ENCODE measurements at regions not wholly inside any gene's neighbourhood (a gene's known extent, or its start where the extent isn't known, plus 50 kb on each side); places are given as distances from the start of the nearest gene placed in this dataset.
"Not testable (repeated sequence)": the region's sequence is repeated elsewhere in the genome, so short reads cannot be mapped to it uniquely, and the experiment has no call there.

DNA sequence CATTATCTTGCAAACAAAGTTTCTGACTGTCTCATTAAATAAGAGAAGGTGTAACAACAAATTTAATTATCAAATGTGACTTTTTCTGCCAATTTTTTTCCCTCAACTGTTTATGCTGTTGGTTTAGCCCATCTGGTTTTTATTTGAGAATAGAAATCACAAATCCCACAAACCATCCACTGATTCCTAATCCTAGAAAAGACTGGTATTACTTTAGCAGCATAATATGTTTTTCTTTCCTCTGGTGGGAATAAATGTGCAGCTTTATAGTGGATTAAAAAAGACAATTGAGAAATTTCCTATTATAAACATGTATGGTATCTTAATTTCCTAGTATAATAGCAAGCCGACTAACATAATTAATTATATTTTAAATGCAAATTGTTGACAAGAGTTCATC lies 257.9 kb upstream of the FOXN3 start:
- in situ Hi-C loops (cut with MboI; ENCODE audit: low pct_unique_long_range_greater_than_20kb, low sequenced_read_pairs, unreplicated experiment): no loop called here
- DNase-seq (ENCODE audit: low spot score): no peak
- TF ChIP-seq, protein P1, sequence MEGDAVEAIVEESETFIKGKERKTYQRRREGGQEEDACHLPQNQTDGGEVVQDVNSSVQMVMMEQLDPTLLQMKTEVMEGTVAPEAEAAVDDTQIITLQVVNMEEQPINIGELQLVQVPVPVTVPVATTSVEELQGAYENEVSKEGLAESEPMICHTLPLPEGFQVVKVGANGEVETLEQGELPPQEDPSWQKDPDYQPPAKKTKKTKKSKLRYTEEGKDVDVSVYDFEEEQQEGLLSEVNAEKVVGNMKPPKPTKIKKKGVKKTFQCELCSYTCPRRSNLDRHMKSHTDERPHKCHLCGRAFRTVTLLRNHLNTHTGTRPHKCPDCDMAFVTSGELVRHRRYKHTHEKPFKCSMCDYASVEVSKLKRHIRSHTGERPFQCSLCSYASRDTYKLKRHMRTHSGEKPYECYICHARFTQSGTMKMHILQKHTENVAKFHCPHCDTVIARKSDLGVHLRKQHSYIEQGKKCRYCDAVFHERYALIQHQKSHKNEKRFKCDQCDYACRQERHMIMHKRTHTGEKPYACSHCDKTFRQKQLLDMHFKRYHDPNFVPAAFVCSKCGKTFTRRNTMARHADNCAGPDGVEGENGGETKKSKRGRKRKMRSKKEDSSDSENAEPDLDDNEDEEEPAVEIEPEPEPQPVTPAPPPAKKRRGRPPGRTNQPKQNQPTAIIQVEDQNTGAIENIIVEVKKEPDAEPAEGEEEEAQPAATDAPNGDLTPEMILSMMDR (IDR thresholded peaks at IDR 0.05; ENCODE audit: extremely low read depth, insufficient read depth, missing control alignments): no peak

DNA sequence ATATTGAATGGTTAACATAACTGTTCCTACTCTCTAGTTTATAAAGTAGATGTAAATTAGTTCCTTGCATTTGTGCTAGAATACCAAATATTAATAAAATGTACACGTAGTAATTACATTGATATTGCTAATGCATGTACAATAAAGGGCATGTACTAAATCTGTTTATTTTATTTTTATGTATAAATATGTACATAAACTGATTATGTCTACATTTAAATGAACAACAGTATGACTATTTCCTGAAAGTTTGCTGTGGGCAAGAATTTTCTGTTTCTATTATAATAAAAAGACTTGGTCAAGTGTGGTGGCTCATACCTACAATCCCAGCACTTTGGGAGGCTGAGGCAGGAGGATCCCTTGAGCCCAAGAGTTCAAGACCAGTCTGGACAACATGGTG lies 257.2 kb upstream of the FOXN3 start:
- in situ Hi-C loops (cut with MboI; ENCODE audit: low pct_unique_long_range_greater_than_20kb, low sequenced_read_pairs, unreplicated experiment): no loop called here
- no peak for DNase-seq (ENCODE audit: low spot score)
- TF ChIP-seq, protein P1 (IDR thresholded peaks at IDR 0.05; ENCODE audit: extremely low read depth, insufficient read depth, missing control alignments): no peak

DNA sequence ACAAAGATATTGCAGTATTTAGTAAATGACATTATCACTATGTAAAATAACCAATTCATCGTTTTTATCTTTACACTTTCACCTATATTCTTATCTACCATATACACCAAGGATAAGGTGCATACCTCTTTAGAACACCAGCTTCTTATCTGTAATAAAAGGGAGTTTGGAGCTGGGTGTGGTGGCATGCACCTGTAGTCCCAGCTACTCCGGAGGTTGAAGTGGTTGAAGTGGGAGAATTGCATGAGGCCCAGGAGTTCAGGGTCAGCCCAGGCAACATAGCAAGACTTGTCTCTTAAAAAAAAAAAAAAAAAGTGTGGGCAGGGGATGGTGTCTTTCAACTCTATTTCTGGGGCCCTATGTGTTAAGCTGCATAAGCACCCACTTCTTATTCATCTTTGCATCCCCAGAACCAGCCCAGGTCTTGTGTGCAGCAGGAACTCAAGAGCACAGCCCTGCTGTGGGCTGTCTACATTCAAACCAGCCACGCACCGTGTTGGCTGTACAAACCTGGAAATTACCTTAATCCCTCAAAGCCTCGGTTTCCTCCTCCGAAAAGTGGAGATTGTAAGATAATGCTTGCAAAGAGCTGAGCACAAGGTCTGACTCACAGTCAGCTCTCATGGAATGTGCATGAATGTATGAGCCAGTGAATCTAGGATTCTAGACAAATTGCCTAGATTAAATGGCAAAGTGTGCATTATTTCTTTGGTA lies 256.6 kb upstream of the FOXN3 start:
- DNase-seq (ENCODE audit: low spot score): no peak
- TF ChIP-seq, protein P1 (IDR thresholded peaks at IDR 0.05; ENCODE audit: extremely low read depth, insufficient read depth, missing control alignments): no peak
- in situ Hi-C loops (cut with MboI; ENCODE audit: low pct_unique_long_range_greater_than_20kb, low sequenced_read_pairs, unreplicated experiment): no loop called here

DNA sequence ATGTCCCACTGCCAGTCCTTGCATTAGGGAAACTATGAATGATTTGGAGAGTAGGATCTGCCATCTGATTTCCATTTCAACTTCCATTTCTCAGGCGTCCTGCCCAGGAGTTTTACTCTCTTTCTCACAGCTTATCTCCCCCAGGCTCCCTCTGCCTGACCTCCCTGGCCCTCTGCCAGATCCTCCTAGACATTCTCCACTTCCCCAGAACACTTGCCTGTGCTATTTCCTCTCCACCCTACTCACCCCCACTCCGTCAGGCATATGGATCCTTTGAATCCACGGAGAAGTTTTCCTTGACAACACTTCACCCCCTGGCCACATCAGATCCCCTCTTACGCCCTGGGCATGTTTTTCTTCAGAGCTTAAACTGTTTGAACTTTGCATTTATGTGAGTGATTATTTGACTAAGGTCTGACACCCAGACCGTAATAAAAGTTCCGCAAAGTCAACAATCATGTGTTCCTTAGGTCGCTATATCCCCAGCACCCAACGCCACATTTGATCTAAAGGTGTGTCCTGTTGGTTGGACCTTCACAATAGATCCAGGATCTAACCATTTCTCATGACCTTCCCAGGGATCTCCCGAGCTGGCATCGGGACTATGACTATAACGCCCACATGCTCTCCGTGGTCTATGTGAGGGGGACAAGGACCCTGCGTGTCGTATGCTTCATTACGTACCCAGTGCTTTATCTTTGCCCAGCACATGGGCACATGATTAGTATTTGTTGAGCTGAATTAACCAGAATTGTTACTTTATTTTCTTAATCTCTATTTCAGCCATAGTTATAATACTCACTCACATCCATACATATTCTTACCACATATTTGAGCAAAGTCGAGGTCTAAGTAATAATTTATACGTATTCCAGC lies 255.8 kb upstream of the FOXN3 start:
- in situ Hi-C loops (cut with MboI; ENCODE audit: low pct_unique_long_range_greater_than_20kb, low sequenced_read_pairs, unreplicated experiment): no loop called here
- DNase-seq (ENCODE audit: low spot score): no peak
- TF ChIP-seq, protein P1 (IDR thresholded peaks at IDR 0.05; ENCODE audit: extremely low read depth, insufficient read depth, missing control alignments): no peak

DNA sequence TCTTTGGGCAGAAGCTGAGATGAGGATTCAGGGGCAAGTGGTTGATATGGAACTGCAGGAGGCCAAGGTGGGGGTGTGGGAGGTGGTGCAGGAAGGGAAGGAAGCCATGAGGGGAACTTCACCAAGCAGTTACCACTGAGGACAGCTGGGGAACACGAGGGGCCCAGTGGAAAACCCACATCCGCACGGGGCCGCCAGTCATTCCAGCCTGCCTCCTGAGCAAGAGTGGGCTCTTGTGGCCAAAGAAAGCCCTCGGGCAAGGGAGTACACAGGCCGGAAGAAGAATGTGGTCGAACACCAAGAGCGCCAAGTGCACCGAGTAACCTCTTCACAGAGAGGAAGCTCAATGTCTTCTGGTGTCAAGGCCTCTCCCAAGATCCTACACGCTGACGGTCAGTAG lies 252.2 kb upstream of the FOXN3 start:
- TF ChIP-seq, protein P1 (IDR thresholded peaks at IDR 0.05; ENCODE audit: extremely low read depth, insufficient read depth, missing control alignments): no peak

DNA sequence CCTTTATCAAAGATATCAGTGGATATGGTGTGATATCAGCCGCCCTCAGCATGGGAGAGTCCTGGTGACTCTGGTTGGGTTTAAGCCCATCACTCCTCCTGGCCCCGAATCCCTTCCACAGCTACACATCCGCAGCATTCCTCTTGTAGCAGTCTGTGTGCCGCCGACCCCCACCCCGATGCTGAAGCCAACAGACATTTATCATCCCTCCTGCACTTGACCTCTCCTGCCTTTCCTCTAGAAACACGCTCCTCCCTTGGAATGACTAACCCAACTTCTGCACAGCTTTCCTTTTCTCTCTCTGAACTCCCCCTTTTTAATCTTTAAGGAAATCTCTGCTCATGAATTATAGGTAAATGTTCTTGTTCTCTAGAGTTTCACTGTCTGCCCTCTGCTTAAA lies 250.9 kb upstream of the FOXN3 start:
- TF ChIP-seq, protein P1 (IDR thresholded peaks at IDR 0.05; ENCODE audit: extremely low read depth, insufficient read depth, missing control alignments): no peak
- no peak for DNase-seq (ENCODE audit: low spot score)
- in situ Hi-C loops (cut with MboI; ENCODE audit: low pct_unique_long_range_greater_than_20kb, low sequenced_read_pairs, unreplicated experiment): no loop called here

More for the DNA sequence above, 252.2 kb upstream of the FOXN3 start:
- DNase-seq (ENCODE audit: low spot score): no peak
- in situ Hi-C loops (cut with MboI; ENCODE audit: low pct_unique_long_range_greater_than_20kb, low sequenced_read_pairs, unreplicated experiment): no loop called here

DNA sequence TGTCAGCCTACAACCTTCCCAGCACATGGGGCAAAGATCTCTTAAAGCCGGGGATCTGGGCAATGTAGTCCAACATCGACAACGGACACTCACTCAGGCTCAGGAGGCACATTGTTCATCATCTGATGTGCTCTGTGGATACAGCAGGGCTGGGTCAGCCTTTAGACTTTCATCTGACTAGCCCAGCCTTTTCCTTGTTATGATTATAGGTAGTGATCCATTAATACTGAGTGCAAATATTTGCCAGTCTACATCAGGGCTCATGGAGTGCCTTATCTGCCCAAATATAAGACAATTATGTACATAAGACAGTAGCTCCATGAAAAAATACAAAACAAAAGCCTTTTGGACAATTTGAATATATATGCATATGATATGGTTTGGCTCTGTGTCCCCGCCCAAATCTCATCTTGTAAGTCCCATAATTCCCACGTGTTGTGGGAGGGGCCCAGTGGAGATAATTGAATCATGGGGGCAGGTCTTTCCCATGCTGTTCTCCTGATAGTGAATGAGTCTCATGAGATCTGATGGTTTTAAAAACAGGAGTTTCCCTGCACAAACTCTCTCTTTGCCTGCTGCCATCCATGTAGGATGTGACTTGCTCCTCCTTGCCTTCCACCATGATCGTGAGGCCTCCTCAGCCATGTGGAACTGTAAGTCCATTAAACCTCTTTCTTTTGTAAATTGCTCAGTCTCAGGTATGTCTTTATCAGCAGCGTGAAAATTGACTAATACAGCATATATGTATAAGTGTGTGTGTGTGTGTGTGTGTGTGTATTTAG lies 248.5 kb upstream of the FOXN3 start:
- in situ Hi-C loops (cut with MboI; ENCODE audit: low pct_unique_long_range_greater_than_20kb, low sequenced_read_pairs, unreplicated experiment); DNase-seq (ENCODE audit: low spot score): not testable (repeated sequence)
